ENCODE measurements at regions not wholly inside any gene's neighbourhood (a gene's known extent, or its start where the extent isn't known, plus 50 kb on each side); places are given as distances from the start of the nearest gene placed in this dataset.

- no peak for DNase-seq
- Mint-ChIP-seq H3K4me3 (no peak overlapping the region), H3K27ac (no peak overlapping the region), H3K9me3 (no peaks in the 10 kb centered on the region), H3K4me1 (peaks cover 7% of the 10 kb centered on the region), H3K27me3 (no peaks in the 10 kb centered on the region), H3K36me3 (ENCODE audit: low read depth) (peaks cover 17% of the 10 kb centered on the region)
- POLR2A ChIA-PET: no interaction called here
- CTCF ChIA-PET: interaction anchor here (0.9 to 2.6 kb wide), 2 partner anchors 83 to 437 kb away, joined by 3 to 13 read pairs; no protein-coding TSS in a partner anchor
These were observed 283.9 kb downstream of the KLF12 start for GRCh38 chr13:73850104-73850873.

- POLR2A ChIA-PET: interaction anchor here (1.3 to 1.7 kb wide), 2 partner anchors 213 to 284 kb away, joined by 3 to 5 read pairs; no protein-coding TSS in a partner anchor
- H3K9me3 Mint-ChIP-seq: no peaks in the 10 kb centered on the region
- H3K27ac Mint-ChIP-seq: no peak overlapping the region
- H3K4me1 Mint-ChIP-seq: peaks cover 7% of the 10 kb centered on the region
- peaks cover 21% of the 10 kb centered on the region for H3K36me3 Mint-ChIP-seq (ENCODE audit: low read depth)
- DNase-seq: no peak
- no peak overlapping the region for H3K4me3 Mint-ChIP-seq
- CTCF ChIA-PET: interaction anchor here (0.6 to 1.8 kb wide), 3 partner anchors 45 to 437 kb away, joined by 4 to 17 read pairs (median 5); no protein-coding TSS in a partner anchor
- no peaks in the 10 kb centered on the region for H3K27me3 Mint-ChIP-seq
These were observed 284.9 kb downstream of the KLF12 start for GRCh38 chr13:73849292-73849691.

GRCh38 chr13:73844986-73845385 lies 289.2 kb downstream of the KLF12 start:
- ChIA-PET POLR2A (no interaction called here), CTCF (no interaction called here)
- Mint-ChIP-seq H3K27ac (no peak overlapping the region), H3K36me3 (ENCODE audit: low read depth) (peaks cover 26% of the 10 kb centered on the region), H3K4me1 (peaks cover 7% of the 10 kb centered on the region), H3K9me3 (no peaks in the 10 kb centered on the region), H3K27me3 (no peaks in the 10 kb centered on the region), H3K4me3 (no peak overlapping the region)
- no peak for DNase-seq

GRCh38 chr13:73842626-73843025 lies 291.6 kb downstream of the KLF12 start:
- H3K27me3 Mint-ChIP-seq: no peaks in the 10 kb centered on the region
- H3K4me1 Mint-ChIP-seq: no peaks in the 10 kb centered on the region
- DNase-seq: no peak
- H3K9me3 Mint-ChIP-seq: no peaks in the 10 kb centered on the region
- H3K27ac Mint-ChIP-seq: no peak overlapping the region
- H3K4me3 Mint-ChIP-seq: no peak overlapping the region
- peaks cover 28% of the 10 kb centered on the region for H3K36me3 Mint-ChIP-seq (ENCODE audit: low read depth)
- CTCF ChIA-PET: no interaction called here
- POLR2A ChIA-PET: no interaction called here

- Mint-ChIP-seq H3K36me3 (ENCODE audit: low read depth) (peaks cover 28% of the 10 kb centered on the region), H3K9me3 (no peaks in the 10 kb centered on the region), H3K4me1 (no peaks in the 10 kb centered on the region), H3K27me3 (no peaks in the 10 kb centered on the region), H3K4me3 (no peak overlapping the region), H3K27ac (no peak overlapping the region)
- ChIA-PET CTCF (no interaction called here), POLR2A (no interaction called here)
- DNase-seq: no peak
These were observed 292.0 kb downstream of the KLF12 start for GRCh38 chr13:73842184-73842583.

- no peaks in the 10 kb centered on the region for H3K27me3 Mint-ChIP-seq
- H3K4me1 Mint-ChIP-seq: no peaks in the 10 kb centered on the region
- no peak overlapping the region for H3K27ac Mint-ChIP-seq
- no peaks in the 10 kb centered on the region for H3K9me3 Mint-ChIP-seq
- no peak overlapping the region for H3K4me3 Mint-ChIP-seq
- DNase-seq: no peak
- CTCF ChIA-PET: interaction anchor here (1.2 to 1.9 kb wide), 3 partner anchors 11 to 1382 kb away, joined by 4 to 28 read pairs (median 4); no protein-coding TSS in a partner anchor
- POLR2A ChIA-PET: interaction anchor here (1.4 kb wide), 1 partner anchor 296 kb away, joined by 4 read pairs; no protein-coding TSS in a partner anchor
- H3K36me3 Mint-ChIP-seq (ENCODE audit: low read depth): peaks cover 7% of the 10 kb centered on the region
These were observed 297.1 kb downstream of the KLF12 start for GRCh38 chr13:73837147-73837546.

GRCh38 chr13:73835138-73835721 lies 299.0 kb downstream of the KLF12 start:
- CTCF ChIA-PET: interaction anchor here (0.6 to 1.9 kb wide), 8 partner anchors 13 to 1384 kb away, joined by 3 to 28 read pairs (median 4); no protein-coding TSS in a partner anchor
- H3K27ac Mint-ChIP-seq: no peak overlapping the region
- no peak overlapping the region for H3K4me3 Mint-ChIP-seq
- H3K9me3 Mint-ChIP-seq: no peaks in the 10 kb centered on the region
- no peaks in the 10 kb centered on the region for H3K4me1 Mint-ChIP-seq
- no peaks in the 10 kb centered on the region for H3K27me3 Mint-ChIP-seq
- DNase-seq: no peak
- POLR2A ChIA-PET: interaction anchor here (1.6 kb wide), 1 partner anchor 297 kb away, joined by 3 read pairs; no protein-coding TSS in a partner anchor
- H3K36me3 Mint-ChIP-seq (ENCODE audit: low read depth): peaks cover 4% of the 10 kb centered on the region

GRCh38 chr13:73833325-73834070 lies 300.7 kb downstream of the KLF12 start:
- H3K9me3 Mint-ChIP-seq: no peaks in the 10 kb centered on the region
- H3K27ac Mint-ChIP-seq: no peak overlapping the region
- no peaks in the 10 kb centered on the region for H3K27me3 Mint-ChIP-seq
- H3K36me3 Mint-ChIP-seq (ENCODE audit: low read depth): no peaks in the 10 kb centered on the region
- no peak overlapping the region for H3K4me3 Mint-ChIP-seq
- DNase-seq: no peak
- ChIA-PET CTCF (interaction anchor here (1.3 to 1.8 kb wide), 2 partner anchors 454 kb away, joined by 5 to 13 read pairs; no protein-coding TSS in a partner anchor), POLR2A (interaction anchor here (1.2 kb wide), 1 partner anchor 453 kb away, joined by 3 read pairs; no protein-coding TSS in a partner anchor)
- peaks cover 7% of the 10 kb centered on the region for H3K4me1 Mint-ChIP-seq

- POLR2A ChIA-PET: no interaction called here
- Mint-ChIP-seq H3K4me1 (peaks cover 10% of the 10 kb centered on the region), H3K36me3 (ENCODE audit: low read depth) (no peaks in the 10 kb centered on the region), H3K9me3 (no peaks in the 10 kb centered on the region), H3K4me3 (no peak overlapping the region), H3K27me3 (no peaks in the 10 kb centered on the region), H3K27ac (no peak overlapping the region)
- CTCF ChIA-PET: interaction anchor here (1.3 kb wide), 1 partner anchor 454 kb away, joined by 5 read pairs; no protein-coding TSS in a partner anchor
- DNase-seq: no peak
These were observed 301.4 kb downstream of the KLF12 start for GRCh38 chr13:73832825-73833224.

- CTCF ChIA-PET: interaction anchor here (1.3 kb wide), 1 partner anchor 455 kb away, joined by 5 read pairs; no protein-coding TSS in a partner anchor
- H3K4me1 Mint-ChIP-seq: peaks cover 10% of the 10 kb centered on the region
- no peaks in the 10 kb centered on the region for H3K27me3 Mint-ChIP-seq
- POLR2A ChIA-PET: no interaction called here
- no peak overlapping the region for H3K27ac Mint-ChIP-seq
- DNase-seq: no peak
- H3K36me3 Mint-ChIP-seq (ENCODE audit: low read depth): no peaks in the 10 kb centered on the region
- H3K4me3 Mint-ChIP-seq: no peak overlapping the region
- no peaks in the 10 kb centered on the region for H3K9me3 Mint-ChIP-seq
These were observed 302.0 kb downstream of the KLF12 start for GRCh38 chr13:73832128-73832588.

- ChIA-PET POLR2A (no interaction called here), CTCF (interaction anchor here (1.0 kb wide), 1 partner anchor 62 kb away, joined by 3 read pairs; no protein-coding TSS in a partner anchor)
- no peak overlapping the region for H3K4me3 Mint-ChIP-seq
- H3K27ac Mint-ChIP-seq: no peak overlapping the region
- no peak for DNase-seq
- H3K9me3 Mint-ChIP-seq: peaks cover 2% of the 10 kb centered on the region
- H3K27me3 Mint-ChIP-seq: no peaks in the 10 kb centered on the region
- H3K36me3 Mint-ChIP-seq (ENCODE audit: low read depth): peaks cover 4% of the 10 kb centered on the region
- H3K4me1 Mint-ChIP-seq: peaks cover 22% of the 10 kb centered on the region
These were observed 304.8 kb downstream of the KLF12 start for GRCh38 chr13:73829416-73829815.

- Mint-ChIP-seq H3K4me3 (no peak overlapping the region), H3K4me1 (peaks cover 25% of the 10 kb centered on the region), H3K9me3 (peaks cover 2% of the 10 kb centered on the region), H3K36me3 (ENCODE audit: low read depth) (peaks cover 6% of the 10 kb centered on the region), H3K27ac (no peak overlapping the region), H3K27me3 (no peaks in the 10 kb centered on the region)
- no peak for DNase-seq
- ChIA-PET POLR2A (no interaction called here), CTCF (interaction anchor here (1.0 kb wide), 1 partner anchor 61 kb away, joined by 3 read pairs; no protein-coding TSS in a partner anchor)
These were observed 305.4 kb downstream of the KLF12 start for GRCh38 chr13:73828811-73829210.
